H9 (cell line): ENCODE measurements at regions not wholly inside any gene's neighbourhood (a gene's known extent, or its start where the extent isn't known, plus 50 kb on each side); places are given as distances from the start of the nearest gene placed in this dataset.

Experiments used
- DNase-seq: peaks from one replicate; pipeline ENCODE4 v3.0.0-alpha.2; 2017
- H2AFZ ChIP-seq: one replicate; pipeline ENCODE4 v1.6.1; 2013; ENCODE audit warnings: mild to moderate bottlenecking, low read length, control low read depth, moderate library complexity
- H2AK5ac ChIP-seq: 2 replicates; pipeline ENCODE4 v1.6.1; 2013; ENCODE audit warnings: low read length, control low read depth, mixed read lengths; ENCODE audit not compliant: insufficient read length
- H2BK120ac ChIP-seq: one replicate; pipeline ENCODE4 v1.6.1; 2013; ENCODE audit warnings: low read depth, mild to moderate bottlenecking, low read length, control low read depth, inconsistent platforms; ENCODE audit not compliant: poor library complexity, severe bottlenecking
- H2BK12ac ChIP-seq: 2 replicates; pipeline ENCODE4 v1.6.1; 2013; ENCODE audit warnings: low read length, control low read depth, mixed read lengths, low read depth; ENCODE audit not compliant: insufficient read length
- H2BK15ac ChIP-seq: 2 replicates; pipeline ENCODE4 v1.6.1; 2013; ENCODE audit warnings: low read depth, low read length, control low read depth
- H2BK20ac ChIP-seq: one replicate; pipeline ENCODE4 v1.6.1; 2013; ENCODE audit warnings: low read depth, mild to moderate bottlenecking, low read length, control low read depth, inconsistent platforms; ENCODE audit not compliant: poor library complexity, severe bottlenecking
- H2BK5ac ChIP-seq: 2 replicates; pipeline ENCODE4 v1.6.1; 2013; ENCODE audit warnings: low read length, control low read depth, mixed read lengths; ENCODE audit not compliant: insufficient read length
- H3K14ac ChIP-seq: 2 replicates; pipeline ENCODE4 v1.6.1; 2013; ENCODE audit warnings: low read length, control low read depth; ENCODE audit not compliant: insufficient read depth
- H3K18ac ChIP-seq: 2 replicates; pipeline ENCODE4 v1.6.1; 2013; ENCODE audit warnings: low read depth, mild to moderate bottlenecking, mixed read lengths, low read length, control low read depth; ENCODE audit not compliant: insufficient read length
- H3K23ac ChIP-seq: 2 replicates; pipeline ENCODE4 v1.6.1; 2013; ENCODE audit warnings: low read length, control low read depth, mixed read lengths, low read depth; ENCODE audit not compliant: insufficient read length
- H3K23me2 ChIP-seq: 2 replicates; pipeline ENCODE4 v1.6.1; 2013; ENCODE audit warnings: low read depth, mild to moderate bottlenecking, mixed read lengths, low read length, control low read depth; ENCODE audit not compliant: insufficient read length, poor library complexity, severe bottlenecking
- H3K27ac ChIP-seq: 2 replicates; pipeline ENCODE4 v1.5.1; 2013; ENCODE audit warnings: low read length, control low read depth, mixed read lengths, low read depth; ENCODE audit not compliant: insufficient read length
- H3K27me3 ChIP-seq: 2 replicates; pipeline ENCODE4 v1.6.1; 2013; ENCODE audit warnings: low read length, control low read depth, inconsistent platforms; ENCODE audit not compliant: insufficient read depth
- H3K4ac ChIP-seq: 2 replicates; pipeline ENCODE4 v1.6.1; 2013; ENCODE audit warnings: low read depth, mild to moderate bottlenecking, control low read depth, inconsistent platforms, low read length, moderate library complexity
- H3K4me1 ChIP-seq: 2 replicates; pipeline ENCODE4 v1.6.1; 2013; ENCODE audit warnings: low read length, control low read depth, inconsistent platforms; ENCODE audit not compliant: insufficient read depth
- H3K4me2 ChIP-seq: 2 replicates; pipeline ENCODE4 v1.6.1; 2013; ENCODE audit warnings: low read length, control low read depth, mixed read lengths; ENCODE audit not compliant: insufficient read length, insufficient read depth
- H3K56ac ChIP-seq: 2 replicates; pipeline ENCODE4 v1.6.1; 2013; ENCODE audit warnings: low read depth, mild to moderate bottlenecking, mixed read lengths, low read length, control low read depth; ENCODE audit not compliant: insufficient read length
- H3K79me1 ChIP-seq: 2 replicates; pipeline ENCODE4 v1.6.1; 2013; ENCODE audit warnings: low read depth, mild to moderate bottlenecking, moderate library complexity, low read length, control low read depth, inconsistent platforms; ENCODE audit not compliant: insufficient read depth, poor library complexity, severe bottlenecking
- H3K79me2 ChIP-seq: 2 replicates; pipeline ENCODE4 v1.6.1; 2013; ENCODE audit warnings: low read length, control low read depth, inconsistent platforms; ENCODE audit not compliant: insufficient read depth
- H3K9ac ChIP-seq: 2 replicates; pipeline ENCODE4 v1.6.1; 2013; ENCODE audit warnings: low read length, control low read depth, mixed read lengths; ENCODE audit not compliant: insufficient read length; ENCODE audit errors: extremely low read depth
- H3K9me3 ChIP-seq: one replicate; pipeline ENCODE4 v1.6.1; 2013; ENCODE audit warnings: low read depth, low read length, inconsistent platforms; ENCODE audit not compliant: control insufficient read depth
- H3T11ph ChIP-seq: one replicate; pipeline ENCODE4 v1.6.1; 2013; ENCODE audit warnings: mild to moderate bottlenecking, low read length, control low read depth, inconsistent platforms
- H4K20me1 ChIP-seq: one replicate; pipeline ENCODE4 v1.6.1; 2013; ENCODE audit not compliant: control insufficient read depth, insufficient read length, insufficient read depth
- H4K5ac ChIP-seq: 2 replicates; pipeline ENCODE4 v1.6.1; 2013; ENCODE audit warnings: low read depth, mild to moderate bottlenecking, mixed read lengths, low read length, control low read depth; ENCODE audit not compliant: insufficient read length
- H4K8ac ChIP-seq: replicated peaks from 2 replicates; pipeline ENCODE4 v1.6.1; 2013; ENCODE audit warnings: low read length, control low read depth, mixed read lengths, low read depth; ENCODE audit not compliant: insufficient read length
- H4K91ac ChIP-seq: 2 replicates; pipeline ENCODE4 v1.6.1; 2013; ENCODE audit warnings: low read depth, mild to moderate bottlenecking, moderate library complexity, mixed read lengths, low read length, control low read depth; ENCODE audit not compliant: insufficient read length
- H3K27ac Mint-ChIP-seq, 3 experiments: 2 replicates in 2 of 3; 3 replicates in 1 of 3; pipeline ENCODE4 v1.8.0; 2020 to 2021; ENCODE audit warnings: mixed read lengths in 3 of 3, mild to moderate bottlenecking in 1 of 3, moderate library complexity in 1 of 3
- H3K27me3 Mint-ChIP-seq: 2 replicates; pipeline ENCODE4 v1.8.0; 2021; ENCODE audit warnings: low read depth, mild to moderate bottlenecking, moderate library complexity, mixed read lengths
- H3K36me3 Mint-ChIP-seq, 3 experiments: 2 replicates in 2 of 3; 3 replicates in 1 of 3; pipeline ENCODE4 v1.8.0; 2020 to 2021; ENCODE audit warnings: low read depth in 3 of 3, mixed read lengths in 3 of 3; ENCODE audit not compliant: insufficient read depth in 1 of 3
- H3K4me1 Mint-ChIP-seq, 2 experiments: 2 replicates each; pipeline ENCODE4 v1.8.0; 2020; ENCODE audit warnings: mixed read lengths in 2 of 2
- H3K4me3 Mint-ChIP-seq, 2 experiments: 2 replicates in 1 of 2; 3 replicates in 1 of 2; pipeline ENCODE4 v1.8.0; 2020 to 2021; ENCODE audit warnings: mild to moderate bottlenecking in 2 of 2, mixed read lengths in 2 of 2, moderate library complexity in 1 of 2
- H3K9me3 Mint-ChIP-seq, 2 experiments: 2 replicates in 1 of 2; 3 replicates in 1 of 2; pipeline ENCODE4 v1.8.0; 2020; ENCODE audit warnings: mild to moderate bottlenecking in 2 of 2, mixed read lengths in 2 of 2, moderate library complexity in 1 of 2
- WGBS: extraction: QIAGEN DNeasy Blood & Tissue Kit; methylation state at CpG from one replicate; pipeline ENCODE4 v1.1.7; 2013; ENCODE audit warnings: missing lambda C conversion rate, low lambda C conversion rate, mixed read lengths; ENCODE audit not compliant: insufficient read length; ENCODE audit errors: extremely low coverage; 5-methylcytosine and 5-hydroxymethylcytosine counted together
- TF ChIP-seq, protein P1 (sequence below): fragments of 200-600 bp; sonication (generic); conservative IDR thresholded peaks from 3 replicates; pipeline ENCODE4 v1.8.0; 2021; ENCODE audit warnings: antibody characterized with exemption, mild to moderate bottlenecking

DNA sequence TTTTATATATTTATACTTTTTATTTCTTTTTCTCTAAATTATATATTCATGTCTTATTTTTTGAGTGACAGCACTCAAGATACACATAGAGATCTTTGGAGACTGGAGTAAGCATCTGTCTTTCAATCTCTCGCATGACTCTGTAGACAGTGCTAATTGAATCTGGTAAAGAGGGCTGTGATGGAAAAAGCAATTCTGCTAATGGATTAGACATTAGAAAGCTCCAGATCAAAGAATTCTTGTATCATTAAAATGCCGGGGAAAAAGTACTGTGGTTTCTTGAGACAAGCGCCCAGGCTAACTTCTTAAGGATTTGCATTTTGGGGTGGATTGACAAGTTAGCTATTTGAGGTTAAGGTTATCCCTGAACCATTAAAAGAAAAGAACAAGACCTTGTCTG is 383.1 kb upstream of the TNP1 start:
- WGBS = no CpG with 5 or more reads among the region's 3 CpGs
- Histone ChIP-seq H3K79me1 (no peaks in the 10 kb centered on the region), H4K8ac (no peak overlapping the region), H3K9ac (no peak overlapping the region), H3K56ac (no peak overlapping the region), H3K23ac (no peak overlapping the region), H3K14ac (no peak overlapping the region), H3K4me2 (no peak overlapping the region), H3K4ac (no peak overlapping the region), H3K27ac (no peak overlapping the region), H2AFZ (no peak overlapping the region), H2BK20ac (no peak overlapping the region), H4K91ac (no peak overlapping the region), H2BK5ac (no peak overlapping the region), H3K79me2 (no peaks in the 10 kb centered on the region), H2AK5ac (no peak overlapping the region), H3K4me1 (no peaks in the 10 kb centered on the region), H3K9me3 (no peaks in the 10 kb centered on the region), H3T11ph (no peak overlapping the region), H2BK120ac (no peak overlapping the region), H3K27me3 (no peaks in the 10 kb centered on the region), H2BK12ac (no peak overlapping the region), H4K20me1 (no peaks in the 10 kb centered on the region), H3K23me2 (no peaks in the 10 kb centered on the region), H3K18ac (no peak overlapping the region), H2BK15ac (no peak overlapping the region), H4K5ac (no peak overlapping the region)
- no peak for DNase-seq
- Mint-ChIP-seq H3K4me3 (no peak overlapping the region), H3K27ac (no peak overlapping the region), H3K9me3 (no peaks in the 10 kb centered on the region), H3K27me3 (peaks cover 18% of the 10 kb centered on the region), H3K36me3 (no peaks in the 10 kb centered on the region), H3K4me1 (no peaks in the 10 kb centered on the region)
- TF ChIP-seq, protein P1, sequence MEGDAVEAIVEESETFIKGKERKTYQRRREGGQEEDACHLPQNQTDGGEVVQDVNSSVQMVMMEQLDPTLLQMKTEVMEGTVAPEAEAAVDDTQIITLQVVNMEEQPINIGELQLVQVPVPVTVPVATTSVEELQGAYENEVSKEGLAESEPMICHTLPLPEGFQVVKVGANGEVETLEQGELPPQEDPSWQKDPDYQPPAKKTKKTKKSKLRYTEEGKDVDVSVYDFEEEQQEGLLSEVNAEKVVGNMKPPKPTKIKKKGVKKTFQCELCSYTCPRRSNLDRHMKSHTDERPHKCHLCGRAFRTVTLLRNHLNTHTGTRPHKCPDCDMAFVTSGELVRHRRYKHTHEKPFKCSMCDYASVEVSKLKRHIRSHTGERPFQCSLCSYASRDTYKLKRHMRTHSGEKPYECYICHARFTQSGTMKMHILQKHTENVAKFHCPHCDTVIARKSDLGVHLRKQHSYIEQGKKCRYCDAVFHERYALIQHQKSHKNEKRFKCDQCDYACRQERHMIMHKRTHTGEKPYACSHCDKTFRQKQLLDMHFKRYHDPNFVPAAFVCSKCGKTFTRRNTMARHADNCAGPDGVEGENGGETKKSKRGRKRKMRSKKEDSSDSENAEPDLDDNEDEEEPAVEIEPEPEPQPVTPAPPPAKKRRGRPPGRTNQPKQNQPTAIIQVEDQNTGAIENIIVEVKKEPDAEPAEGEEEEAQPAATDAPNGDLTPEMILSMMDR = no peak
